ENCODE measurements at regions not wholly inside any gene's neighbourhood (a gene's known extent, or its start where the extent isn't known, plus 50 kb on each side); places are given as distances from the start of the nearest gene placed in this dataset.

- no peak overlapping the region for H3K4me2 ChIP-seq (ENCODE audit: insufficient read depth, low read length)
- POLR2A ChIA-PET, result no interaction called here
Measured at GRCh38 chr14:86796221-86797074, 1196.5 kb downstream of the GALC start.

GRCh38 chr14:86794689-86795088 lies 1198.3 kb downstream of the GALC start:
- dilution Hi-C loops (cut with MboI; ENCODE audit: extremely low pct_ligation_motif_present, low sequenced_read_pairs), result no loop called here
- Histone ChIP-seq H3K79me2 (ENCODE audit: control insufficient read depth, insufficient read depth, low read length) (no peaks in the 10 kb centered on the region), H3K36me3 (ENCODE audit: control insufficient read depth in 2 of 2, extremely low read depth in 1 of 2, insufficient read depth in 2 of 2, low read length in 2 of 2) (no peaks in the 10 kb centered on the region), H2AFZ (ENCODE audit: low read depth, low read length) (no peak overlapping the region), H3K27ac (ENCODE audit: insufficient read depth, low read depth, low read length) (no peak overlapping the region), H3K4me2 (ENCODE audit: insufficient read depth, low read length) (no peak overlapping the region), H3K9me3 (replicated peaks; ENCODE audit: control insufficient read depth, insufficient read depth, low read length) (no peaks in the 10 kb centered on the region), H3K4me1 (ENCODE audit: control insufficient read depth, extremely low read depth, insufficient read depth, low read length) (no peaks in the 10 kb centered on the region), H3K4me3 (replicated peaks in 1 of 3; ENCODE audit: insufficient read depth in 1 of 3, low read depth in 1 of 3, low read length in 3 of 3) (no peak overlapping the region), H3K9ac (replicated peaks; ENCODE audit: extremely low read depth, insufficient read depth, low read length) (no peak overlapping the region), H4K20me1 (replicated peaks; ENCODE audit: control insufficient read depth, extremely low read depth, insufficient read depth, low read length) (no peaks in the 10 kb centered on the region), H3K27me3 (ENCODE audit: control insufficient read depth in 2 of 2, insufficient read depth in 2 of 2, low read length in 2 of 2) (no peaks in the 10 kb centered on the region), H3K9me1 (replicated peaks; ENCODE audit: control insufficient read depth, extremely low read depth, insufficient read depth, low read length) (no peaks in the 10 kb centered on the region)
- no peak for FAIRE-seq
- CTCF ChIA-PET, result no interaction called here
- no TSS peak for BruUV-seq (replicated peaks)
- TF ChIP-seq FOS (IDR thresholded peaks at IDR 0.05; ENCODE audit: borderline replicate concordance, insufficient read depth, low read length) (no peak), EZH2 (IDR thresholded peaks at IDR 0.05; ENCODE audit: borderline replicate concordance, low read depth, low read length, severe bottlenecking) (no peak), MYC (IDR thresholded peaks at IDR 0.05; ENCODE audit: low read depth, low read length) (no peak), CTCF (IDR thresholded peaks at IDR 0.05; ENCODE audit: extremely low read depth in 1 of 2, insufficient read depth in 1 of 2, low read depth in 1 of 2, low read length in 2 of 2) (no peak), MAX (IDR thresholded peaks at IDR 0.05; ENCODE audit: insufficient read depth, insufficient read length) (no peak), JUN (IDR thresholded peaks at IDR 0.05; ENCODE audit: borderline replicate concordance, insufficient read depth, insufficient read length, low read depth) (no peak), POLR2A (IDR thresholded peaks at IDR 0.05; ENCODE audit: low read depth, low read length) (no peak), POLR2AphosphoS5 (IDR thresholded peaks at IDR 0.05; ENCODE audit: insufficient read depth, low read depth, low read length) (no peak), GATA2 (IDR thresholded peaks at IDR 0.05; ENCODE audit: insufficient read depth, insufficient read length, low read depth, low read length) (no peak)
- intact Hi-C loops (cut with micrococcal nuclease), result no loop called here
- POLR2A ChIA-PET, result no interaction called here
- no peak for DNase-seq (ENCODE audit: low read depth, low spot score)

More at GRCh38 chr14:86796221-86797074, 1196.5 kb downstream of the GALC start:
- no peaks in the 10 kb centered on the region for H3K4me1 ChIP-seq (ENCODE audit: control insufficient read depth, extremely low read depth, insufficient read depth, low read length)
- no peaks in the 10 kb centered on the region for H3K9me3 ChIP-seq (replicated peaks; ENCODE audit: control insufficient read depth, insufficient read depth, low read length)
- TF ChIP-seq POLR2A (IDR thresholded peaks at IDR 0.05; ENCODE audit: low read depth, low read length), result no peak
- H3K27me3 ChIP-seq (ENCODE audit: control insufficient read depth in 2 of 2, insufficient read depth in 2 of 2, low read length in 2 of 2), result no peaks in the 10 kb centered on the region
- H3K4me3 ChIP-seq (replicated peaks in 1 of 3; ENCODE audit: insufficient read depth in 1 of 3, low read depth in 1 of 3, low read length in 3 of 3), result no peak overlapping the region
- FAIRE-seq (no peak), DNase-seq (ENCODE audit: low read depth, low spot score) (no peak)
- H4K20me1 ChIP-seq (replicated peaks; ENCODE audit: control insufficient read depth, extremely low read depth, insufficient read depth, low read length), result no peaks in the 10 kb centered on the region
- no peaks in the 10 kb centered on the region for H3K9me1 ChIP-seq (replicated peaks; ENCODE audit: control insufficient read depth, extremely low read depth, insufficient read depth, low read length)
- H3K27ac ChIP-seq (ENCODE audit: insufficient read depth, low read depth, low read length), result no peak overlapping the region
- BruUV-seq (replicated peaks), result no TSS peak
- CTCF ChIA-PET, result no interaction called here
- H3K9ac ChIP-seq (replicated peaks; ENCODE audit: extremely low read depth, insufficient read depth, low read length), result no peak overlapping the region
- no peaks in the 10 kb centered on the region for H3K79me2 ChIP-seq (ENCODE audit: control insufficient read depth, insufficient read depth, low read length)
- dilution Hi-C loops (cut with MboI; ENCODE audit: extremely low pct_ligation_motif_present, low sequenced_read_pairs), result no loop called here
- H3K36me3 ChIP-seq (ENCODE audit: control insufficient read depth in 2 of 2, extremely low read depth in 1 of 2, insufficient read depth in 2 of 2, low read length in 2 of 2), result no peaks in the 10 kb centered on the region
- intact Hi-C loops (cut with micrococcal nuclease), result no loop called here
- H2AFZ ChIP-seq (ENCODE audit: low read depth, low read length), result no peak overlapping the region
